OCI-LY7 (cell line): ENCODE measurements at regions not wholly inside any gene's neighbourhood (a gene's known extent, or its start where the extent isn't known, plus 50 kb on each side); places are given as distances from the start of the nearest gene placed in this dataset.

Source experiments
- BruUV-seq: library from RNA; stranded (reverse); fragments of 400-500 nt; replicated peaks from 2 replicates; lab custom pipeline; 2021; lab: Mats Ljungman, UMichigan
- CTCF ChIA-PET: fragments of 300-600 bp; sonication (Branson Sonifier 250); formaldehyde crosslinking; loops from one replicate; lab custom pipeline; 2022; ENCODE audit warnings: antibody characterized with exemption; ENCODE audit not compliant: unreplicated experiment; lab: Charles Lee
- POLR2A ChIA-PET: fragments of 300-600 bp; sonication (Branson Sonifier 250); formaldehyde crosslinking; loops from one replicate; lab custom pipeline; 2022; ENCODE audit warnings: antibody characterized with exemption; lab: Charles Lee
- DNase-seq: peaks from one replicate; pipeline ENCODE4 v3.0.0-alpha.2; 2015; ENCODE audit warnings: low spot score
- H2AFZ ChIP-seq: fragments of 200-600 bp; sonication (generic), shearing (Covaris generic); 2 replicates; pipeline ENCODE4 v1.6.1; 2014; ENCODE audit warnings: mild to moderate bottlenecking, antibody characterized with exemption, low read length, moderate library complexity
- H3K27ac ChIP-seq: fragments of 200-600 bp; sonication (generic); 2 replicates; pipeline ENCODE4 v1.5.1; 2014; ENCODE audit warnings: mixed run types, low read depth, mild to moderate bottlenecking, moderate library complexity, low read length, inconsistent platforms; ENCODE audit not compliant: poor library complexity, severe bottlenecking
- H3K36me3 ChIP-seq: fragments of 200-600 bp; sonication (generic); 2 replicates; pipeline ENCODE4 v1.6.1; 2014; ENCODE audit warnings: mild to moderate bottlenecking, antibody characterized with exemption, low read length, moderate library complexity, mixed read lengths; ENCODE audit not compliant: insufficient read depth
- H3K4me1 ChIP-seq: fragments of 200-600 bp; sonication (generic); 2 replicates; pipeline ENCODE4 v1.5.1; 2014; ENCODE audit warnings: mild to moderate bottlenecking, low read length; ENCODE audit not compliant: insufficient read depth, poor library complexity, severe bottlenecking
- H3K4me2 ChIP-seq: fragments of 200-600 bp; sonication (generic); 2 replicates; pipeline ENCODE4 v1.6.1; 2014; ENCODE audit warnings: mild to moderate bottlenecking, low read length
- H3K4me3 ChIP-seq: fragments of 200-600 bp; sonication (generic); 2 replicates; pipeline ENCODE4 v1.5.1; 2014; ENCODE audit warnings: mild to moderate bottlenecking, low read depth, low read length; ENCODE audit not compliant: poor library complexity, severe bottlenecking
- H3K79me2 ChIP-seq: fragments of 200-600 bp; sonication (generic); 2 replicates; pipeline ENCODE4 v1.6.1; 2016; ENCODE audit warnings: low read depth, mild to moderate bottlenecking, low read length, moderate library complexity, mixed read lengths; ENCODE audit not compliant: insufficient read depth
- H3K9me2 ChIP-seq: fragments of 200-600 bp; sonication (generic); 2 replicates; pipeline ENCODE4 v1.6.1; 2016; ENCODE audit warnings: mild to moderate bottlenecking, low read length, mixed read lengths; ENCODE audit not compliant: insufficient read depth
- H3K9me3 ChIP-seq: fragments of 200-600 bp; sonication (generic); 2 replicates; pipeline ENCODE4 v1.6.1; 2014; ENCODE audit warnings: mild to moderate bottlenecking, mixed run types, low read length, mixed read lengths
- H4K20me1 ChIP-seq: fragments of 200-600 bp; sonication (generic); 2 replicates; pipeline ENCODE4 v1.6.1; 2014; ENCODE audit warnings: mild to moderate bottlenecking, antibody characterized with exemption, low read length, moderate library complexity, mixed read lengths; ENCODE audit not compliant: insufficient read depth
- CTCF ChIP-seq: fragments of 200-600 bp; sonication (generic); conservative IDR thresholded peaks from 2 replicates; pipeline ENCODE4 v1.5.1; 2014; ENCODE audit warnings: mild to moderate bottlenecking, antibody characterized with exemption, low read length, moderate library complexity, mixed read lengths
- EZH2phosphoT487 ChIP-seq: fragments of 200-600 bp; sonication (generic); IDR thresholded peaks from 2 replicates; pipeline ENCODE4 v1.6.1; 2018; ENCODE audit warnings: low read depth, borderline replicate concordance, mild to moderate bottlenecking, mixed run types, antibody characterized with exemption, low read length, moderate library complexity, mixed read lengths
- intact Hi-C: fragments of 100-400 bp; cut with micrococcal nuclease; formaldehyde crosslinking; loops from one replicate; pipeline ENCODE4 v1.10.0; 2022; ENCODE audit not compliant: unreplicated experiment

GRCh38 chr4:142933207-142933606 lies 87.1 kb upstream of the INPP4B start:
- Histone ChIP-seq H3K4me3 (no peak overlapping the region), H3K9me2 (no peaks in the 10 kb centered on the region), H4K20me1 (no peaks in the 10 kb centered on the region), H3K36me3 (no peaks in the 10 kb centered on the region), H3K9me3 (no peaks in the 10 kb centered on the region), H3K4me2 (no peak overlapping the region), H3K4me1 (no peaks in the 10 kb centered on the region), H3K27ac (no peak overlapping the region), H2AFZ (no peak overlapping the region), H3K79me2 (no peaks in the 10 kb centered on the region)
- BruUV-seq, result no TSS peak
- DNase-seq, result no peak
- intact Hi-C loops, result no loop called here
- TF ChIP-seq CTCF, result no peak
- TF ChIP-seq EZH2phosphoT487, result no peak
- POLR2A ChIA-PET, result no interaction called here
- CTCF ChIA-PET, result no interaction called here

- CTCF ChIA-PET, result no interaction called here
- Histone ChIP-seq H3K27ac (no peak overlapping the region), H3K4me3 (no peak overlapping the region), H3K4me1 (no peaks in the 10 kb centered on the region), H2AFZ (no peak overlapping the region), H4K20me1 (no peaks in the 10 kb centered on the region), H3K9me2 (no peaks in the 10 kb centered on the region), H3K4me2 (no peak overlapping the region), H3K36me3 (no peaks in the 10 kb centered on the region), H3K9me3 (no peaks in the 10 kb centered on the region), H3K79me2 (no peaks in the 10 kb centered on the region)
- intact Hi-C loops, result no loop called here
- DNase-seq, result no peak
- TF ChIP-seq EZH2phosphoT487 (no peak), CTCF (no peak)
- POLR2A ChIA-PET, result no interaction called here
- BruUV-seq, result no TSS peak
Observed at GRCh38 chr4:142940425-142941330, 94.6 kb upstream of the INPP4B start.

GRCh38 chr4:142944565-142944964 lies 98.5 kb upstream of the INPP4B start:
- no peaks in the 10 kb centered on the region for H3K36me3 ChIP-seq
- no peak overlapping the region for H3K4me3 ChIP-seq
- H3K9me2 ChIP-seq, result no peaks in the 10 kb centered on the region; the same call in 1 of the 2 replicates
- POLR2A ChIA-PET, result interaction anchor here (0.9 kb wide), 1 partner anchor 34 kb away, joined by 3 read pairs; no protein-coding TSS in a partner anchor
- no peaks in the 10 kb centered on the region for H3K79me2 ChIP-seq
- H2AFZ ChIP-seq, result no peak overlapping the region
- H3K27ac ChIP-seq, result no peak overlapping the region
- no peaks in the 10 kb centered on the region for H4K20me1 ChIP-seq
- CTCF ChIA-PET, result no interaction called here
- intact Hi-C loops, result no loop called here
- no peak for DNase-seq
- H3K4me1 ChIP-seq, result no peaks in the 10 kb centered on the region
- TF ChIP-seq EZH2phosphoT487 (no peak), CTCF (no peak)
- no TSS peak for BruUV-seq
- no peak overlapping the region for H3K4me2 ChIP-seq
- H3K9me3 ChIP-seq, result no peaks in the 10 kb centered on the region
